GM12864 (cell line): ENCODE measurements at regions not wholly inside any gene's neighbourhood (a gene's known extent, or its start where the extent isn't known, plus 50 kb on each side); places are given as distances from the start of the nearest gene placed in this dataset.

Experiments used
- DNase-seq: peaks from one replicate; pipeline ENCODE4 v3.0.0-alpha.2; 2011; ENCODE audit warnings: low read depth
- H3K4me3 ChIP-seq: 2 replicates; pipeline ENCODE4 v1.5.1; 2011; ENCODE audit warnings: mild to moderate bottlenecking, low read depth, low read length, control low read depth
- CTCF ChIP-seq: IDR thresholded peaks from 2 replicates; pipeline ENCODE4 v1.5.1; 2011; ENCODE audit warnings: low read depth, mild to moderate bottlenecking, moderate library complexity, low read length, control low read depth, inconsistent platforms; ENCODE audit errors: missing control alignments

DNA sequence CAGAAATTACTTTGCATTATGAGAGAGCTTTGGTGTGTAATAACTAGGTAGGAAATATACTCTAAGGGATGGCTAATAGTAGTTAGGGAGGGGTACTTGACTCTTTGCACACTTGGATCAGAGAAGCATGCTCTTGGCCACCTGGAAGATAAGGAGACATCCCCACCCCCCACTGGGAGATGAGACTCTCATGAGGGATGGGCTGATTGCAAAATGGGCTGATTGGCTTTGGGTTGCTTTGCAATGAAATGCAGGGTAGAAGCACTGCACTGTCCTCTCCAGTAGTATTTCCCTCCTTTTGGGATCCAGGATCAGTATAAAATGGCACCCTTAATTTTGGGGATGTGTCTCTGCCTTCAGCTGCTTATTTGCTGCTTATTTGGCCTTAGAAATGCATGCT, 71.2 kb upstream of the EPS8L3 start:
- DNase-seq: no peak
- no peak for TF ChIP-seq CTCF

GRCh38 chr1:109832945-109833344, 69.2 kb upstream of the EPS8L3 start:
- no peak for DNase-seq
- H3K4me3 ChIP-seq: no peak overlapping the region
- no peak for TF ChIP-seq CTCF

More for the DNA sequence above, 71.2 kb upstream of the EPS8L3 start:
- no peak overlapping the region for H3K4me3 ChIP-seq

DNA sequence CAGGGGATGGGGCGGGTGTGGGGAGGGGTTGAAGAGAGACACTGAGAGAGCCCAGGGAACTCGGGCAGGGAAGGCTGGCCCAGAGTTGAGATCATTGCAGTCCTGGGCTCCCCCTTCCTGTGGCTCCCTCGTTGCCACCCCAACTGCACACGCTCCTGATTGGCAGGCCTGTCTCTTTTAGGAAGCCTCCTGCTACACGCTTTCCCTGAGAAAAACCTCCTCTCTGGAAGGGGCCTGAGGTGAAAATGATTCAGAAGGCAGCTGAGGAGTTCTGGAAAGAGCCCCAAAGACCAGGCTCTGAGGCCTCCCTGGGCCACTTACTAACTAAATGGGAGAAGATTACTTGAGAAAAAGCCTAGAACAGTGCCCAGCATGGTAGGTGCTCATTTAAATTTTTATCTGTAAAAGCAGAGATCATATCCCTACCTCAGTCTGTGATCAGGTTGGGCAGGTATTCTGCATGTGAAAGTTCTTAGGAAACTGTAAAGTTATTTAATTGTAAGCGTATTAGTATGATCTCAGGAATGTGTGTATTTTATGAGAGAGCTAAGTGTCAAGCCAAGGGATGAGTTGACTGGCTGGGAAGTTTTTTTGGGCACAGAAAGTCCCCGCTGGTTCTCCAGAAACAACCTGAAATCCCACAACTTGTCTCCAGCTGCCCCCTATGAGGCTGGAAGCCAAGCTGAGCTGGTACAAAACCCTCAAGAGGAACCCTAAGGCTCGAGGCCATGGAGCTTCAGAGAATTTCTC, 65.2 kb upstream of the EPS8L3 start:
- no peak for TF ChIP-seq CTCF
- no peak overlapping the region for H3K4me3 ChIP-seq
- DNase-seq: no peak

DNA sequence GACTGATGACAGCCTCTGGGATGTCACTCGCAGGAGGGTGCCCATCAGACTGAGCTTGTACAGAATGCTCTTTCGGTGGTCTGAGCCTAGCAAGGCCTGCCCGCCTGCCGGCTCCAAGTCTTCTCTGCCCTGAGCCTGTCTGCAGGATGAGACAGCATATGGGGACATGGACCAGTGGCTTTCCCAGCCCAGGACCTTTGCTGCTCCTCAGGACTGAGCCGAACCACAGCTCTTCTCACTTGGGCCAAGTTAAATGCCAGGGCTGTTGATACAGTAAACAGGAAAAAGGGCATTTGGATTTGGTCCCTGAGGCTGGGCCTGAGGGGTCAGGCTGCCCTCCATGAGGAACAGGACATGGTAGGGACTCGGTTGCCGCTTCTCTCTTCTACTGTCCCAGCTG, 64.3 kb upstream of the EPS8L3 start:
- no peak for TF ChIP-seq CTCF
- DNase-seq: no peak
- H3K4me3 ChIP-seq: no peak overlapping the region

GRCh38 chr1:109827466-109827865, 63.7 kb upstream of the EPS8L3 start:
- DNase-seq: no peak
- TF ChIP-seq CTCF: no peak
- H3K4me3 ChIP-seq: no peak overlapping the region

DNA sequence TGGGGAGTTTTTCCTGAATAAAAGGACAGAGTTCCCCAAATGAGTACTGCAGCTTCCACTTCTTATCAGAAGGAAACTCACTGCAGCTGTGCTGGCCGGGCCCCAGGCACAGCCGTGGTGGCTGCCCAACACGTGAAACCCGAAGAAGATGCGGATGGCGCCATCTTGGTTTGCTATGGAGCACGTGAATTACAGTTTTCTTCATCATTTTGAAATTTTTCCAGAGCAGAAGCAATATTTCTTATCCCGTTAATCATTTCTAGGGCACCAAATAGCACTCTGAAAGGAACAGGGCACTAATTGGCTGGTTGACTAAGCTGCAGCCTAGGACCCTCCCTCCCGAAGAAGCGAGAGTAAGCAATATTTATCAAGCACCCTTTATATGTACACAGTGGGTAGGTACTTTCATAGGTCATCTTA, 63.2 kb upstream of the EPS8L3 start:
- H3K4me3 ChIP-seq: no peak overlapping the region
- TF ChIP-seq CTCF: no peak
- no peak for DNase-seq

GRCh38 chr1:109826446-109826845, 62.7 kb upstream of the EPS8L3 start:
- no peak overlapping the region for H3K4me3 ChIP-seq
- DNase-seq: no peak
- no peak for TF ChIP-seq CTCF
